ENCODE measurements at regions not wholly inside any gene's neighbourhood (a gene's known extent, or its start where the extent isn't known, plus 50 kb on each side); places are given as distances from the start of the nearest gene placed in this dataset.

- no peaks in the 10 kb centered on the region for H3K4me1 ChIP-seq (ENCODE audit: control insufficient read depth, low read depth, low read length)
- H3K9ac ChIP-seq (ENCODE audit: low read length), result no peak overlapping the region
- H3K79me1 ChIP-seq (ENCODE audit: low read length), result no peaks in the 10 kb centered on the region
- no peak overlapping the region for H3K18ac ChIP-seq (ENCODE audit: low read length)
- no peak overlapping the region for H3K56ac ChIP-seq (ENCODE audit: low read length)
- H2BK15ac ChIP-seq (replicated peaks; ENCODE audit: low read depth), result no peak overlapping the region
- no peak overlapping the region for H2AK5ac ChIP-seq (ENCODE audit: low read length)
- DNase-seq, result no peak
- no CpG with 5 or more reads among the region's 2 CpGs for WGBS (ENCODE audit: extremely low coverage, insufficient coverage, low lambda C conversion rate)
- H4K5ac ChIP-seq (ENCODE audit: low read length), result no peak overlapping the region
- H4K8ac ChIP-seq (ENCODE audit: low read depth, low read length), result no peak overlapping the region
- no peaks in the 10 kb centered on the region for H3K36me3 ChIP-seq (ENCODE audit: control insufficient read depth, insufficient read depth, low read length)
- H2BK5ac ChIP-seq (ENCODE audit: low read length), result no peak overlapping the region
- H2BK120ac ChIP-seq (ENCODE audit: low read depth, low read length), result no peak overlapping the region
- no peak overlapping the region for H3K4ac ChIP-seq (ENCODE audit: low read depth, low read length)
- H3K4me2 ChIP-seq (ENCODE audit: low read length), result no peak overlapping the region
- no peak overlapping the region for H3K4me3 ChIP-seq (ENCODE audit: low read length)
- no peak overlapping the region for H3K27ac ChIP-seq (ENCODE audit: low read depth, low read length)
- no peak overlapping the region for H3K23ac ChIP-seq (ENCODE audit: low read length)
- H3K27me3 ChIP-seq (ENCODE audit: insufficient read depth, low read length, poor library complexity), result no peaks in the 10 kb centered on the region
- H3K79me2 ChIP-seq (ENCODE audit: control insufficient read depth, insufficient read depth, low read length), result no peaks in the 10 kb centered on the region
These were observed 70.0 kb upstream of the SUCLG2 start for GRCh38 chr3:67724434-67724833.

- no peak overlapping the region for H3K27ac ChIP-seq (ENCODE audit: low read depth, low read length)
These were observed 69.5 kb upstream of the SUCLG2 start for GRCh38 chr3:67723863-67724262.

GRCh38 chr3:67719333-67719732 lies 64.9 kb upstream of the SUCLG2 start:
- H3K9ac ChIP-seq (ENCODE audit: low read length), result no peak overlapping the region
- no peak overlapping the region for H3K4ac ChIP-seq (ENCODE audit: low read depth, low read length)
- no peak overlapping the region for H3K4me3 ChIP-seq (ENCODE audit: low read length)
- H4K8ac ChIP-seq (ENCODE audit: low read depth, low read length), result no peak overlapping the region
- WGBS (ENCODE audit: extremely low coverage, insufficient coverage, low lambda C conversion rate), result 100% methylated on average over 2 of the region's 3 CpGs
- peaks cover 2% of the 10 kb centered on the region for H3K4me1 ChIP-seq (ENCODE audit: control insufficient read depth, low read depth, low read length)
- DNase-seq, result no peak
- H3K27me3 ChIP-seq (ENCODE audit: insufficient read depth, low read length, poor library complexity), result no peaks in the 10 kb centered on the region
- no peak overlapping the region for H4K5ac ChIP-seq (ENCODE audit: low read length)
- H3K18ac ChIP-seq (ENCODE audit: low read length), result no peak overlapping the region
- H2BK15ac ChIP-seq (replicated peaks; ENCODE audit: low read depth), result no peak overlapping the region
- H3K27ac ChIP-seq (ENCODE audit: low read depth, low read length), result no peak overlapping the region
- no peaks in the 10 kb centered on the region for H3K79me1 ChIP-seq (ENCODE audit: low read length)
- no peak overlapping the region for H3K4me2 ChIP-seq (ENCODE audit: low read length)
- no peaks in the 10 kb centered on the region for H3K36me3 ChIP-seq (ENCODE audit: control insufficient read depth, insufficient read depth, low read length)
- no peak overlapping the region for H3K56ac ChIP-seq (ENCODE audit: low read length)
- H2BK5ac ChIP-seq (ENCODE audit: low read length), result no peak overlapping the region
- H3K23ac ChIP-seq (ENCODE audit: low read length), result no peak overlapping the region
- H2AK5ac ChIP-seq (ENCODE audit: low read length), result no peak overlapping the region
- no peaks in the 10 kb centered on the region for H3K79me2 ChIP-seq (ENCODE audit: control insufficient read depth, insufficient read depth, low read length)
- H2BK120ac ChIP-seq (ENCODE audit: low read depth, low read length), result no peak overlapping the region

More at GRCh38 chr3:67723863-67724262, 69.5 kb upstream of the SUCLG2 start:
- H4K8ac ChIP-seq (ENCODE audit: low read depth, low read length), result no peak overlapping the region
- H3K4ac ChIP-seq (ENCODE audit: low read depth, low read length), result no peak overlapping the region
- no peaks in the 10 kb centered on the region for H3K79me2 ChIP-seq (ENCODE audit: control insufficient read depth, insufficient read depth, low read length)
- H3K56ac ChIP-seq (ENCODE audit: low read length), result no peak overlapping the region
- H2BK120ac ChIP-seq (ENCODE audit: low read depth, low read length), result no peak overlapping the region
- no peak overlapping the region for H4K5ac ChIP-seq (ENCODE audit: low read length)
- H3K4me3 ChIP-seq (ENCODE audit: low read length), result no peak overlapping the region
- no peaks in the 10 kb centered on the region for H3K79me1 ChIP-seq (ENCODE audit: low read length)
- no peak overlapping the region for H2AK5ac ChIP-seq (ENCODE audit: low read length)
- no peak overlapping the region for H3K18ac ChIP-seq (ENCODE audit: low read length)
- H3K36me3 ChIP-seq (ENCODE audit: control insufficient read depth, insufficient read depth, low read length), result no peaks in the 10 kb centered on the region
- no peak overlapping the region for H3K9ac ChIP-seq (ENCODE audit: low read length)
- no peak overlapping the region for H2BK15ac ChIP-seq (replicated peaks; ENCODE audit: low read depth)
- no peak overlapping the region for H3K4me2 ChIP-seq (ENCODE audit: low read length)
- no peak overlapping the region for H2BK5ac ChIP-seq (ENCODE audit: low read length)
- H3K27me3 ChIP-seq (ENCODE audit: insufficient read depth, low read length, poor library complexity), result no peaks in the 10 kb centered on the region
- H3K4me1 ChIP-seq (ENCODE audit: control insufficient read depth, low read depth, low read length), result no peaks in the 10 kb centered on the region
- H3K23ac ChIP-seq (ENCODE audit: low read length), result no peak overlapping the region
- WGBS (ENCODE audit: extremely low coverage, insufficient coverage, low lambda C conversion rate), result no CpG with 5 or more reads among the region's 1 CpG
- DNase-seq, result no peak

GRCh38 chr3:67715971-67716370 lies 61.6 kb upstream of the SUCLG2 start:
- Histone ChIP-seq H2AK5ac (ENCODE audit: low read length) (no peak overlapping the region), H4K8ac (ENCODE audit: low read depth, low read length) (no peak overlapping the region), H3K56ac (ENCODE audit: low read length) (no peak overlapping the region), H3K9ac (ENCODE audit: low read length) (no peak overlapping the region), H3K27me3 (ENCODE audit: insufficient read depth, low read length, poor library complexity) (no peaks in the 10 kb centered on the region), H3K79me2 (ENCODE audit: control insufficient read depth, insufficient read depth, low read length) (no peaks in the 10 kb centered on the region), H3K4me2 (ENCODE audit: low read length) (no peak overlapping the region), H3K4ac (ENCODE audit: low read depth, low read length) (no peak overlapping the region), H3K36me3 (ENCODE audit: control insufficient read depth, insufficient read depth, low read length) (no peaks in the 10 kb centered on the region), H2BK5ac (ENCODE audit: low read length) (no peak overlapping the region), H2BK15ac (replicated peaks; ENCODE audit: low read depth) (no peak overlapping the region), H3K79me1 (ENCODE audit: low read length) (no peaks in the 10 kb centered on the region), H3K27ac (ENCODE audit: low read depth, low read length) (no peak overlapping the region), H3K4me3 (ENCODE audit: low read length) (no peak overlapping the region), H4K5ac (ENCODE audit: low read length) (no peak overlapping the region), H3K4me1 (ENCODE audit: control insufficient read depth, low read depth, low read length) (peaks cover 6% of the 10 kb centered on the region), H3K18ac (ENCODE audit: low read length) (no peak overlapping the region), H3K23ac (ENCODE audit: low read length) (no peak overlapping the region), H2BK120ac (ENCODE audit: low read depth, low read length) (no peak overlapping the region)
- DNase-seq, result no peak
- WGBS (ENCODE audit: extremely low coverage, insufficient coverage, low lambda C conversion rate), result no CpG with 5 or more reads among the region's 5 CpGs

GRCh38 chr3:67713764-67714469 lies 59.5 kb upstream of the SUCLG2 start:
- Histone ChIP-seq H3K79me1 (ENCODE audit: low read length) (no peaks in the 10 kb centered on the region), H3K4ac (ENCODE audit: low read depth, low read length) (no peak overlapping the region), H2AK5ac (ENCODE audit: low read length) (peak overlapping the region; percentile 81), H3K23ac (ENCODE audit: low read length) (no peak overlapping the region), H3K79me2 (ENCODE audit: control insufficient read depth, insufficient read depth, low read length) (no peaks in the 10 kb centered on the region), H2BK15ac (replicated peaks; ENCODE audit: low read depth) (no peak overlapping the region), H2BK120ac (ENCODE audit: low read depth, low read length) (no peak overlapping the region), H3K56ac (ENCODE audit: low read length) (peak overlapping the region; percentile 37), H2BK5ac (ENCODE audit: low read length) (peak overlapping the region; percentile 90), H3K36me3 (ENCODE audit: control insufficient read depth, insufficient read depth, low read length) (no peaks in the 10 kb centered on the region), H4K5ac (ENCODE audit: low read length) (peak overlapping the region; percentile 48), H3K9ac (ENCODE audit: low read length) (no peak overlapping the region), H4K8ac (ENCODE audit: low read depth, low read length) (no peak overlapping the region), H3K27me3 (ENCODE audit: insufficient read depth, low read length, poor library complexity) (no peaks in the 10 kb centered on the region), H3K27ac (ENCODE audit: low read depth, low read length) (no peak overlapping the region), H3K4me2 (ENCODE audit: low read length) (no peak overlapping the region), H3K18ac (ENCODE audit: low read length) (peak overlapping the region; percentile 83), H3K4me3 (ENCODE audit: low read length) (no peak overlapping the region), H3K4me1 (ENCODE audit: control insufficient read depth, low read depth, low read length) (peaks cover 6% of the 10 kb centered on the region)
- no CpG with 5 or more reads among the region's 3 CpGs for WGBS (ENCODE audit: extremely low coverage, insufficient coverage, low lambda C conversion rate)
- peak; percentile 25 for DNase-seq

GRCh38 chr3:67712259-67712658 lies 57.8 kb upstream of the SUCLG2 start:
- no peaks in the 10 kb centered on the region for H3K79me2 ChIP-seq (ENCODE audit: control insufficient read depth, insufficient read depth, low read length)

More at GRCh38 chr3:67712259-67712658, 57.8 kb upstream of the SUCLG2 start:
- Histone ChIP-seq H3K4me2 (ENCODE audit: low read length) (no peak overlapping the region), H3K18ac (ENCODE audit: low read length) (no peak overlapping the region), H2BK120ac (ENCODE audit: low read depth, low read length) (no peak overlapping the region), H2BK5ac (ENCODE audit: low read length) (no peak overlapping the region), H3K36me3 (ENCODE audit: control insufficient read depth, insufficient read depth, low read length) (no peaks in the 10 kb centered on the region), H2BK15ac (replicated peaks; ENCODE audit: low read depth) (no peak overlapping the region), H2AK5ac (ENCODE audit: low read length) (no peak overlapping the region), H3K9ac (ENCODE audit: low read length) (no peak overlapping the region), H3K27ac (ENCODE audit: low read depth, low read length) (no peak overlapping the region), H3K23ac (ENCODE audit: low read length) (no peak overlapping the region), H3K4me3 (ENCODE audit: low read length) (no peak overlapping the region), H4K5ac (ENCODE audit: low read length) (no peak overlapping the region), H3K4me1 (ENCODE audit: control insufficient read depth, low read depth, low read length) (peaks cover 6% of the 10 kb centered on the region), H3K27me3 (ENCODE audit: insufficient read depth, low read length, poor library complexity) (no peaks in the 10 kb centered on the region), H4K8ac (ENCODE audit: low read depth, low read length) (no peak overlapping the region), H3K79me1 (ENCODE audit: low read length) (no peaks in the 10 kb centered on the region), H3K4ac (ENCODE audit: low read depth, low read length) (no peak overlapping the region), H3K56ac (ENCODE audit: low read length) (no peak overlapping the region)
- DNase-seq, result no peak
